ENCODE measurements at regions not wholly inside any gene's neighbourhood (a gene's known extent, or its start where the extent isn't known, plus 50 kb on each side); places are given as distances from the start of the nearest gene placed in this dataset.

DNA sequence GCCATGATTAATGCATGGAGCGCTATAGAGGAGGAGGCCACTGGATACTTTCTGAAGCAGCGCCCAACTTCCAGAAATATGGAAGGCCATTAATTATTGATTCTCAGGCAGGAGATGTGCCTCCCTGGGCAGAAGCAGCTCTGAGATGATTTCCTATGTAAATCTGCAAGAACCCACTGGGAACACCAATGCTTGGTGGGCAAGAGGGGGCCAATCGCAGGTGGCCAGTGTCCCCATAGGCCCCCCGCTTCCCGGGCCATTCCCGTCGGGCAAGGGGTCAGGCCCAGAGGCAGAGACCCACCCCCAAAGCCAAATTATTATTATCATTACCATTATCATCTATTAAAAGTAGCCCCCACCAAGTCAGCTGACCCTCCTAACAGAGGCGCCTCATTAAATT, 288.0 kb upstream of the TLE3 start:
- no peaks in the 10 kb centered on the region for H4K20me1 ChIP-seq (ENCODE audit: insufficient read depth)
- no peak overlapping the region for H3K27ac ChIP-seq (ENCODE audit: low read depth, low read length)
- no peak overlapping the region for H3K4me2 ChIP-seq (ENCODE audit: low read length)
- BruUV-seq (replicated peaks): no TSS peak
- ChIA-PET POLR2A (no interaction called here), CTCF (no interaction called here), RAD21 (ENCODE audit: low non-redundant PET in 1 of 2, low total read pairs in 2 of 2, uncharacterized antibody in 2 of 2, unreplicated experiment in 2 of 2) (no interaction called here)
- no peaks in the 10 kb centered on the region; a peak in 1 of 4 replicates for H3K9me3 ChIP-seq (ENCODE audit: control insufficient read depth in 1 of 2, insufficient read depth in 1 of 2, low read depth in 1 of 2, low read length in 2 of 2)
- no peaks in the 10 kb centered on the region for H3K36me3 ChIP-seq (ENCODE audit: control insufficient read depth in 1 of 2, insufficient read depth in 2 of 2, low read length in 2 of 2)
- intact Hi-C loops (cut with micrococcal nuclease): no loop called here
- no peak overlapping the region for H2AFZ ChIP-seq (ENCODE audit: low read depth, low read length, poor library complexity, severe bottlenecking)
- DNase-seq (ENCODE audit: low read depth, low spot score) (no peak), ATAC-seq (no peak)
- H3K9ac ChIP-seq (ENCODE audit: low read length): no peak overlapping the region
- H3K79me2 ChIP-seq (ENCODE audit: insufficient read depth, low read length): no peaks in the 10 kb centered on the region
- TF ChIP-seq, protein P1, sequence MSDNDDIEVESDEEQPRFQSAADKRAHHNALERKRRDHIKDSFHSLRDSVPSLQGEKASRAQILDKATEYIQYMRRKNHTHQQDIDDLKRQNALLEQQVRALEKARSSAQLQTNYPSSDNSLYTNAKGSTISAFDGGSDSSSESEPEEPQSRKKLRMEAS (IDR thresholded peaks at IDR 0.05): no peak
- H3K27me3 ChIP-seq (ENCODE audit: insufficient read depth, low read length): no peaks in the 10 kb centered on the region
- no peak overlapping the region for H3K4me3 ChIP-seq (replicated peaks in 1 of 2; ENCODE audit: low read depth in 1 of 2, low read length in 2 of 2)
- no peaks in the 10 kb centered on the region for H3K4me1 ChIP-seq (ENCODE audit: control insufficient read depth in 1 of 2, insufficient read depth in 2 of 2, low read length in 2 of 2)
- H3K9me2 ChIP-seq (ENCODE audit: insufficient read depth): no peaks in the 10 kb centered on the region

DNA sequence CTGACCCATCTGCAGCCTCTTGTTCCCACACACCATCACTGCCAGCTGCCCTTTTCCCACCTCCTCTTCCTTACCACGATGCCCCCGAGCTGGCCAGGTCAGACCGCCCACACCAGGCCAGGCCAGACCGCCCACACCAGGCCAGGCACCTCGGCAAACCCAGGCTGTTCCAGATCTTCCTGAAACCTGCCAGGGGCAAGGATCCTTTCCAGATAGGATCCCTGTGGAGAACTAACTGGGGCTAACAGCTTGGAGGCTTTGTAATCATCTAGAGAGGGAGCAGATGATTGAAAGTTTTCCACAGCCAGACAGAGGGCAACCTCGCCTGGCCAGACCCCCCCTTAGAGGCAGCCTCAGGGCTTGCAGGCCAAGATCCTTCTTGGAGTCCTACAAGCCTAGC, 287.3 kb upstream of the TLE3 start:
- POLR2A ChIA-PET: no interaction called here
- H2AFZ ChIP-seq (ENCODE audit: low read depth, low read length, poor library complexity, severe bottlenecking): no peak overlapping the region
- CTCF ChIA-PET: no interaction called here
- H3K4me2 ChIP-seq (ENCODE audit: low read length): no peak overlapping the region
- no peaks in the 10 kb centered on the region for H3K79me2 ChIP-seq (ENCODE audit: insufficient read depth, low read length)
- H3K9me3 ChIP-seq (ENCODE audit: control insufficient read depth in 1 of 2, insufficient read depth in 1 of 2, low read depth in 1 of 2, low read length in 2 of 2): no peaks in the 10 kb centered on the region; a peak in 1 of 4 replicates
- ATAC-seq (no peak), DNase-seq (ENCODE audit: low read depth, low spot score) (no peak)
- no peak overlapping the region for H3K4me3 ChIP-seq (replicated peaks in 1 of 2; ENCODE audit: low read depth in 1 of 2, low read length in 2 of 2)
- no peaks in the 10 kb centered on the region for H3K4me1 ChIP-seq (ENCODE audit: control insufficient read depth in 1 of 2, insufficient read depth in 2 of 2, low read length in 2 of 2)
- no TSS peak for BruUV-seq (replicated peaks)
- RAD21 ChIA-PET (ENCODE audit: low non-redundant PET in 1 of 2, low total read pairs in 2 of 2, uncharacterized antibody in 2 of 2, unreplicated experiment in 2 of 2): no interaction called here
- no peaks in the 10 kb centered on the region for H3K27me3 ChIP-seq (ENCODE audit: insufficient read depth, low read length)
- no peak overlapping the region for H3K27ac ChIP-seq (ENCODE audit: low read depth, low read length)
- no peak overlapping the region for H3K9ac ChIP-seq (ENCODE audit: low read length)
- TF ChIP-seq ELF1 (IDR thresholded peaks at IDR 0.05; ENCODE audit: borderline replicate concordance, low read depth) (no peak), ZNF274 (IDR thresholded peaks at IDR 0.05; ENCODE audit: low read depth, low read length) (no peak), SIN3A (IDR thresholded peaks at IDR 0.05; ENCODE audit: low read depth) (no peak), JUND (IDR thresholded peaks at IDR 0.05) (no peak), TCF7L2 (IDR thresholded peaks at IDR 0.05; ENCODE audit: borderline replicate concordance, extremely low read depth, insufficient read depth, insufficient read length) (no peak), POLR2AphosphoS5 (IDR thresholded peaks at IDR 0.05; ENCODE audit: low read depth, low read length) (no peak), SRF (IDR thresholded peaks at IDR 0.05; ENCODE audit: low read depth) (no peak)
- TF ChIP-seq, protein P1 (IDR thresholded peaks at IDR 0.05): no peak
- no peaks in the 10 kb centered on the region for H4K20me1 ChIP-seq (ENCODE audit: insufficient read depth)
- intact Hi-C loops (cut with micrococcal nuclease): no loop called here
- H3K9me2 ChIP-seq (ENCODE audit: insufficient read depth): no peaks in the 10 kb centered on the region
- H3K36me3 ChIP-seq (ENCODE audit: control insufficient read depth in 1 of 2, insufficient read depth in 2 of 2, low read length in 2 of 2): no peaks in the 10 kb centered on the region
